ENCODE measurements at regions not wholly inside any gene's neighbourhood (a gene's known extent, or its start where the extent isn't known, plus 50 kb on each side); places are given as distances from the start of the nearest gene placed in this dataset.

GRCh38 chr5:158064334-158065123, 205.6 kb upstream of the CLINT1 start:
- Histone ChIP-seq H3K9me3 (no peaks in the 10 kb centered on the region), H3K4me1 (no peaks in the 10 kb centered on the region), H3K4me3 (no peak overlapping the region), H3K27me3 (no peaks in the 10 kb centered on the region), H3K36me3 (no peaks in the 10 kb centered on the region), H3K27ac (no peak overlapping the region)
- TF ChIP-seq POLR2A (IDR thresholded peaks at IDR 0.05) (no peak), CTCF (IDR thresholded peaks at IDR 0.05) (no peak), POLR2AphosphoS5 (IDR thresholded peaks at IDR 0.05) (no peak), EP300 (IDR thresholded peaks at IDR 0.05) (no peak)
- WGBS = 57% methylated on average over 5 of the region's 5 CpGs
- no peak for DNase-seq (ENCODE audit: low spot score in 2 of 2)

- no peak overlapping the region for H3K4me3 ChIP-seq
- no peaks in the 10 kb centered on the region for H3K36me3 ChIP-seq
- no peak overlapping the region for H3K27ac ChIP-seq
- WGBS = 100% methylated on average over 1 of the region's 1 CpG
- TF ChIP-seq POLR2A (IDR thresholded peaks at IDR 0.05) (no peak), EP300 (IDR thresholded peaks at IDR 0.05) (no peak), CTCF (IDR thresholded peaks at IDR 0.05) (no peak), POLR2AphosphoS5 (IDR thresholded peaks at IDR 0.05) (no peak)
- no peaks in the 10 kb centered on the region for H3K27me3 ChIP-seq
- no peaks in the 10 kb centered on the region for H3K9me3 ChIP-seq
- H3K4me1 ChIP-seq = no peaks in the 10 kb centered on the region
- no peak for DNase-seq (ENCODE audit: low spot score in 2 of 2)
Measured at GRCh38 chr5:158063052-158063451, 204.1 kb upstream of the CLINT1 start.

- no peak for TF ChIP-seq POLR2AphosphoS5 (IDR thresholded peaks at IDR 0.05)
- TF ChIP-seq EP300 (IDR thresholded peaks at IDR 0.05) = no peak
- no peak for TF ChIP-seq CTCF (IDR thresholded peaks at IDR 0.05)
- TF ChIP-seq POLR2A (IDR thresholded peaks at IDR 0.05) = no peak
- DNase-seq (ENCODE audit: low spot score in 2 of 2) = no peak
- Histone ChIP-seq H3K9me3 (no peaks in the 10 kb centered on the region), H3K4me3 (no peak overlapping the region), H3K27ac (no peak overlapping the region), H3K4me1 (peaks cover 1% of the 10 kb centered on the region), H3K27me3 (no peaks in the 10 kb centered on the region), H3K36me3 (no peaks in the 10 kb centered on the region)
- WGBS = 74% methylated on average over 4 of the region's 4 CpGs
Measured at GRCh38 chr5:158061451-158061850, 202.5 kb upstream of the CLINT1 start.

- no peak for TF ChIP-seq EP300 (IDR thresholded peaks at IDR 0.05)
- no peak for TF ChIP-seq POLR2A (IDR thresholded peaks at IDR 0.05)
- TF ChIP-seq CTCF (IDR thresholded peaks at IDR 0.05) = no peak
- TF ChIP-seq POLR2AphosphoS5 (IDR thresholded peaks at IDR 0.05) = no peak
- 65% methylated on average over 2 of the region's 2 CpGs for WGBS
- Histone ChIP-seq H3K4me3 (no peak overlapping the region), H3K27ac (no peak overlapping the region), H3K27me3 (no peaks in the 10 kb centered on the region), H3K4me1 (peaks cover 8% of the 10 kb centered on the region), H3K36me3 (no peaks in the 10 kb centered on the region), H3K9me3 (no peaks in the 10 kb centered on the region)
- no peak for DNase-seq (ENCODE audit: low spot score in 2 of 2)
Measured at GRCh38 chr5:158060212-158060611, 201.3 kb upstream of the CLINT1 start.

GRCh38 chr5:158058208-158059120, 199.5 kb upstream of the CLINT1 start:
- H3K9me3 ChIP-seq = no peaks in the 10 kb centered on the region
- H3K4me3 ChIP-seq = no peak overlapping the region
- no peaks in the 10 kb centered on the region for H3K36me3 ChIP-seq
- no peak overlapping the region for H3K27ac ChIP-seq
- no peaks in the 10 kb centered on the region for H3K27me3 ChIP-seq
- DNase-seq (ENCODE audit: low spot score in 2 of 2) = no peak
- TF ChIP-seq EP300 (IDR thresholded peaks at IDR 0.05) (no peak), POLR2AphosphoS5 (IDR thresholded peaks at IDR 0.05) (no peak), CTCF (IDR thresholded peaks at IDR 0.05) (no peak), POLR2A (IDR thresholded peaks at IDR 0.05) (no peak)
- H3K4me1 ChIP-seq = peaks cover 17% of the 10 kb centered on the region
- WGBS = 55% methylated on average over 6 of the region's 6 CpGs
